HCT116 (cell line): ENCODE measurements at regions not wholly inside any gene's neighbourhood (a gene's known extent, or its start where the extent isn't known, plus 50 kb on each side); places are given as distances from the start of the nearest gene placed in this dataset.

Source experiments
- ATAC-seq: fragments of 200-7000 bp; cut with Tn5 transposase; 2 replicates; pipeline ENCODE4 v1.9.1; 2020; ENCODE audit warnings: mild to moderate bottlenecking, moderate library complexity
- BruUV-seq: library from RNA; stranded (reverse); fragments of 400-500 nt; replicated peaks from 2 replicates; lab custom pipeline; 2021; lab: Mats Ljungman, UMichigan
- CTCF ChIA-PET: fragments of 300-600 bp; sonication (Branson Sonifier 250); formaldehyde crosslinking; loops from one replicate; lab custom pipeline; 2021; ENCODE audit warnings: antibody characterized with exemption; lab: Charles Lee
- POLR2A ChIA-PET: fragments of 300-600, 350-600 bp; sonication (Branson Sonifier 250); formaldehyde crosslinking; loops from one replicate; lab custom pipeline; 2021; ENCODE audit warnings: antibody characterized with exemption; lab: Charles Lee
- RAD21 ChIA-PET, 2 experiments: fragments of 300-600 bp; sonication (Branson Sonifier 250); formaldehyde crosslinking; loops; one replicate each; lab custom pipeline; 2023; ENCODE audit warnings: low total read pairs in 2 of 2; ENCODE audit not compliant: uncharacterized antibody in 2 of 2, unreplicated experiment in 2 of 2, low non-redundant PET in 1 of 2; lab: Charles Lee
- DNase-seq: peaks from one replicate; pipeline ENCODE4 v3.0.0-alpha.2; 2010; ENCODE audit warnings: low read depth, low spot score
- H2AFZ ChIP-seq: fragments of 200-600 bp; shearing (Covaris generic), sonication (generic); 2 replicates; pipeline ENCODE4 v1.6.1; 2017; ENCODE audit warnings: low read depth, mixed run types, mixed read lengths, antibody characterized with exemption, low read length; ENCODE audit not compliant: poor library complexity, severe bottlenecking
- H3K27ac ChIP-seq: 2 replicates; pipeline ENCODE4 v1.5.1; 2012; ENCODE audit warnings: low read depth, low read length
- H3K27me3 ChIP-seq: fragments of 200-600 bp; sonication (generic); 2 replicates; pipeline ENCODE4 v1.6.1; 2016; ENCODE audit warnings: mixed run types, low read length, mixed read lengths; ENCODE audit not compliant: insufficient read depth
- H3K36me3 ChIP-seq, 2 experiments: fragments of 200-500 bp in 1 of 2; fragments of 200-600 bp in 1 of 2; sonication (Bioruptor generic) in 1 of 2; sonication (generic) in 1 of 2; 2 replicates each; pipeline versions ENCODE4 v1.5.1 to v1.6.1; 2014 to 2016; ENCODE audit warnings: low read length in 2 of 2, inconsistent platforms in 1 of 2, mixed read lengths in 1 of 2, mixed run types in 1 of 2; ENCODE audit not compliant: insufficient read depth in 2 of 2, control insufficient read depth in 1 of 2
- H3K4me1 ChIP-seq, 2 experiments: fragments of 200-600 bp in 1 of 2; sonication (generic) in 1 of 2; 2 replicates each; pipeline versions ENCODE4 v1.5.1 to v1.6.1; 2012 to 2017; ENCODE audit warnings: low read length in 2 of 2, inconsistent platforms in 1 of 2, mild to moderate bottlenecking in 1 of 2, mixed read lengths in 1 of 2, mixed run types in 1 of 2, moderate library complexity in 1 of 2; ENCODE audit not compliant: insufficient read depth in 2 of 2, control insufficient read depth in 1 of 2
- H3K4me2 ChIP-seq: fragments of 200-600 bp; sonication (generic); 2 replicates; pipeline ENCODE4 v1.6.1; 2017; ENCODE audit warnings: mixed run types, low read length, mixed read lengths
- H3K4me3 ChIP-seq, 2 experiments: fragments of 200-600 bp in 1 of 2; sonication (generic) in 1 of 2; replicated peaks in 1 of 2; 2 replicates each; pipeline ENCODE4 v1.5.1; 2011 to 2016; ENCODE audit warnings: low read length in 2 of 2, control low read depth in 1 of 2, low read depth in 1 of 2, mild to moderate bottlenecking in 1 of 2, mixed read lengths in 1 of 2, mixed run types in 1 of 2
- H3K79me2 ChIP-seq: fragments of 200-600 bp; sonication (generic); 2 replicates; pipeline ENCODE4 v1.6.1; 2017; ENCODE audit warnings: mild to moderate bottlenecking, mixed run types, low read length, moderate library complexity, mixed read lengths; ENCODE audit not compliant: insufficient read depth
- H3K9ac ChIP-seq: fragments of 200-600 bp; sonication (generic); 2 replicates; pipeline ENCODE4 v1.6.1; 2016; ENCODE audit warnings: low read length, mixed read lengths
- H3K9me2 ChIP-seq: fragments of 200-600 bp; sonication (generic), shearing (Covaris generic); 2 replicates; pipeline ENCODE4 v1.6.1; 2017; ENCODE audit warnings: mixed run types, mild to moderate bottlenecking, moderate library complexity; ENCODE audit not compliant: insufficient read depth
- H3K9me3 ChIP-seq, 2 experiments: fragments of 200-500 bp in 1 of 2; fragments of 200-600 bp in 1 of 2; sonication (Bioruptor generic) in 1 of 2; sonication (generic) in 1 of 2; 2 replicates each; pipeline ENCODE4 v1.6.1; 2014 to 2017; ENCODE audit warnings: low read length in 2 of 2, mixed read lengths in 2 of 2, inconsistent platforms in 1 of 2, low read depth in 1 of 2, mild to moderate bottlenecking in 1 of 2, mixed run types in 1 of 2, moderate library complexity in 1 of 2; ENCODE audit not compliant: control insufficient read depth in 1 of 2, insufficient read depth in 1 of 2
- H4K20me1 ChIP-seq: fragments of 200-600 bp; sonication (generic), shearing (Covaris generic); 2 replicates; pipeline ENCODE4 v1.6.1; 2017; ENCODE audit warnings: mixed run types, mild to moderate bottlenecking, moderate library complexity; ENCODE audit not compliant: insufficient read depth
- ATF3 ChIP-seq: IDR thresholded peaks from 2 replicates; pipeline ENCODE4 v1.6.1; 2012
- CBX3 ChIP-seq: IDR thresholded peaks from 2 replicates; pipeline ENCODE4 v1.6.1; 2012; ENCODE audit warnings: low read depth
- CEBPB ChIP-seq: IDR thresholded peaks from 2 replicates; pipeline ENCODE4 v1.6.1; 2012; ENCODE audit warnings: low read depth
- FOSL1 ChIP-seq: IDR thresholded peaks from 2 replicates; pipeline ENCODE4 v1.6.1; 2012; ENCODE audit warnings: low read depth
- POLR2A ChIP-seq: IDR thresholded peaks from 2 replicates; pipeline ENCODE4 v1.7.0; 2011; ENCODE audit warnings: borderline replicate concordance; ENCODE audit not compliant: insufficient read depth, insufficient read length; ENCODE audit errors: extremely low read depth
- SRF ChIP-seq: IDR thresholded peaks from 2 replicates; pipeline ENCODE4 v1.6.1; 2012; ENCODE audit warnings: low read depth
- intact Hi-C: fragments of 100-400 bp; cut with micrococcal nuclease; formaldehyde crosslinking; loops from 2 replicates; pipeline ENCODE4 v1.10.0; 2022

DNA sequence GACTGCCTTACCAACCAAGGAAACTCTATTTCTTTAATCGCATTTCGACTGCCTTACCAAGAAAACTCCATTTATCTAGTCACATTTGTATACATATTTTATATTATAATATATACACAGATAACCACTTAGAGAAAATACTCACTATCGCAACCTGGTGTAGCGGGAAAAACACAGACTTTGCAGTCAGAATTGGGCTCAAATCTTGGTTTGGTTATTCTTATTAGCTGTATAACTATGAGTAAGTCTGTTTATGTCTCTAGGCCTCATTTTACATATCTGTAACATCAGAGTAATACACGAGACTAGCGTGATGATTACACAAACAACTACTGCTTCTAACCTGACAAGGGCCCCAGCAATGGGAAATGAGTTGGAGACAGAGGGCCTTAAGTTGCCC lies 127.5 kb upstream of the POU5F2 start:
- ATAC-seq (no peak), DNase-seq (no peak)
- BruUV-seq = no TSS peak
- Histone ChIP-seq H3K27me3 (no peaks in the 10 kb centered on the region), H3K4me2 (no peak overlapping the region), H3K9me3 (no peaks in the 10 kb centered on the region), H4K20me1 (no peaks in the 10 kb centered on the region), H3K4me1 (no peaks in the 10 kb centered on the region), H3K27ac (no peak overlapping the region), H3K36me3 (no peaks in the 10 kb centered on the region), H3K9ac (no peak overlapping the region), H3K79me2 (no peaks in the 10 kb centered on the region), H3K9me2 (no peaks in the 10 kb centered on the region), H2AFZ (no peak overlapping the region), H3K4me3 (no peak overlapping the region)
- ChIA-PET POLR2A (no interaction called here), CTCF (no interaction called here), RAD21 (no interaction called here)
- intact Hi-C loops = no loop called here
- TF ChIP-seq POLR2A (no peak), FOSL1 (no peak), CBX3 (no peak), CEBPB (no peak), ATF3 (no peak)
- TF ChIP-seq, all 23 proteins: peak for 0

- no peak overlapping the region for H2AFZ ChIP-seq
- no peak overlapping the region for H3K4me3 ChIP-seq
- RAD21 ChIA-PET = no interaction called here
- peaks cover 0 to 1% of the 10 kb centered on the region in 2 experiments; a peak in 1 of 4 replicates for H3K9me3 ChIP-seq
- ATAC-seq = no peak
- no peaks in the 10 kb centered on the region for H3K79me2 ChIP-seq
- H3K4me2 ChIP-seq = no peak overlapping the region
- no peak overlapping the region for H3K27ac ChIP-seq
- no peaks in the 10 kb centered on the region for H3K9me2 ChIP-seq
- intact Hi-C loops = no loop called here
- CTCF ChIA-PET = no interaction called here
- H3K4me1 ChIP-seq = no peaks in the 10 kb centered on the region
- no peak for TF ChIP-seq SRF
- H3K9ac ChIP-seq = no peak overlapping the region
- POLR2A ChIA-PET = no interaction called here
- no TSS peak for BruUV-seq
- H4K20me1 ChIP-seq = no peaks in the 10 kb centered on the region
- H3K36me3 ChIP-seq = no peaks in the 10 kb centered on the region; a peak in 1 of 4 replicates
- DNase-seq = no peak
- H3K27me3 ChIP-seq = no peaks in the 10 kb centered on the region
These were observed 108.9 kb upstream of the POU5F2 start for GRCh38 chr5:93850311-93850710.
